Fibroblast of pulmonary artery (primary cell): ENCODE measurements at regions not wholly inside any gene's neighbourhood (a gene's known extent, or its start where the extent isn't known, plus 50 kb on each side); places are given as distances from the start of the nearest gene placed in this dataset.

Source experiments
- DNase-seq: peaks from one replicate; pipeline ENCODE4 v3.0.0-alpha.2; 2010; ENCODE audit warnings: low read depth
- H3K4me3 ChIP-seq: replicated peaks from 2 replicates; pipeline ENCODE4 v1.5.1; 2011; ENCODE audit warnings: low read depth, mild to moderate bottlenecking, control low read depth, low read length, moderate library complexity
- TF ChIP-seq, protein P1 (sequence below): IDR thresholded peaks from 2 replicates; pipeline ENCODE4 v1.5.1; 2011; ENCODE audit warnings: mild to moderate bottlenecking, control low read depth, low read length, inconsistent platforms; ENCODE audit errors: missing control alignments

DNA sequence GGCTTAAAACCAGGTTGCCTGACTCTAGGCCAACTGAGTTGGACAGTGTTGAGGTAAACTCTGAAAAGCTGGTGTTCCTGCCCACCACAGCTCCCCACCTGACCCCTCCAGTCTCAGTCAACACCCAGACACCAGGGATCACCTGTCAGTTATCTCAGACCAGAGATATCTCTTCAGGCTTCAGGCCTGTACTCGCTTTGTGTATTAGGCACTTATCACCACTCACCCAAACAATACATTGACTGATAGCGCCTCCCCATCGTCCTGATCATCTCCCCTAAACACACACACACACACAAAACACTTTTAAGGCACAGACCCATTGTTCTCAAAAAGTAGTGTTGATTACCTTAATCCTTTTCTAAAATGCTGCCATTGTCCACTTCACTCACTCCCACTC lies 111.5 kb downstream of the PLCE1 start:
- H3K4me3 ChIP-seq = no peak overlapping the region
- DNase-seq = no peak
- TF ChIP-seq, protein P1, sequence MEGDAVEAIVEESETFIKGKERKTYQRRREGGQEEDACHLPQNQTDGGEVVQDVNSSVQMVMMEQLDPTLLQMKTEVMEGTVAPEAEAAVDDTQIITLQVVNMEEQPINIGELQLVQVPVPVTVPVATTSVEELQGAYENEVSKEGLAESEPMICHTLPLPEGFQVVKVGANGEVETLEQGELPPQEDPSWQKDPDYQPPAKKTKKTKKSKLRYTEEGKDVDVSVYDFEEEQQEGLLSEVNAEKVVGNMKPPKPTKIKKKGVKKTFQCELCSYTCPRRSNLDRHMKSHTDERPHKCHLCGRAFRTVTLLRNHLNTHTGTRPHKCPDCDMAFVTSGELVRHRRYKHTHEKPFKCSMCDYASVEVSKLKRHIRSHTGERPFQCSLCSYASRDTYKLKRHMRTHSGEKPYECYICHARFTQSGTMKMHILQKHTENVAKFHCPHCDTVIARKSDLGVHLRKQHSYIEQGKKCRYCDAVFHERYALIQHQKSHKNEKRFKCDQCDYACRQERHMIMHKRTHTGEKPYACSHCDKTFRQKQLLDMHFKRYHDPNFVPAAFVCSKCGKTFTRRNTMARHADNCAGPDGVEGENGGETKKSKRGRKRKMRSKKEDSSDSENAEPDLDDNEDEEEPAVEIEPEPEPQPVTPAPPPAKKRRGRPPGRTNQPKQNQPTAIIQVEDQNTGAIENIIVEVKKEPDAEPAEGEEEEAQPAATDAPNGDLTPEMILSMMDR = no peak

DNA sequence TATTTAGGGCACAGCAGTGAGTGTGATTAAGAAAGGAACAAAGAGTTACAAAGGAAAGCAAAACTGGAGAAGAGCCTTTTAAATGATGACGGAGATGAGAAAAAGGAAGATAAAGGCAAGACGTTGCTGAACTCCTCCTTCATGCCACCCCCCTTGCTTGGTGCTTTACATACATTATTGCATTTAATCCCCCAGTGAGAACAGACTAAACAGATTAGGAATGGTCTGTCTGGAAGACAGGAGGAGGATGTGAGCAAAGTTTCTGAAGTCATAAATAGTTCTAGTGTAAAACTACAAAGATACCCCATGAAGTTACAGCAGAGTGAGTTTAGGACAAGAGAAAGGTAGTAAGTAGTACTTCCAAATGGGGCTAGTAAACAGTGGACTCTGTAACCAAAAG lies 113.5 kb downstream of the PLCE1 start:
- TF ChIP-seq, protein P1 = no peak
- no peak overlapping the region for H3K4me3 ChIP-seq
- no peak for DNase-seq

DNA sequence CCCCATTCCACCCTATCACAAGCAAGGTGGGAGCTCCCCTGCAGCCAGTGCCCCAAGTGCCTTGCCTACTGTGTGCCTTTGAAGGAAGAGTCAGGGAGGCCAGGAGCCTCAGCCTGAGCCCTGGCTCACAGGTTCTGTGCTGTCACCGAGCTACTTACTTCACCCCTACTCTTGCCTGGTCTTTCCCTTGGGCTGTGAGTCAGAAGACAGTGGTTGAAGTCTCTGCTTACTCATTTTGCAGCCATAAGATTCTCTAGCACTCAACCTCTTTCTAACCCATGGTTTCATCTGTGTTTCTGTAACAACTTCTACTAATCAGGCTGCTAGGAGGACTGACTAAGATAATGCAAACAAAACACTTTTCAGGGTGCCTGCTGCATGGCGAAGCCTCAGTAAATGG lies 114.5 kb downstream of the PLCE1 start:
- DNase-seq = peak; percentile 35
- H3K4me3 ChIP-seq = no peak overlapping the region
- TF ChIP-seq, protein P1 = no peak

DNA sequence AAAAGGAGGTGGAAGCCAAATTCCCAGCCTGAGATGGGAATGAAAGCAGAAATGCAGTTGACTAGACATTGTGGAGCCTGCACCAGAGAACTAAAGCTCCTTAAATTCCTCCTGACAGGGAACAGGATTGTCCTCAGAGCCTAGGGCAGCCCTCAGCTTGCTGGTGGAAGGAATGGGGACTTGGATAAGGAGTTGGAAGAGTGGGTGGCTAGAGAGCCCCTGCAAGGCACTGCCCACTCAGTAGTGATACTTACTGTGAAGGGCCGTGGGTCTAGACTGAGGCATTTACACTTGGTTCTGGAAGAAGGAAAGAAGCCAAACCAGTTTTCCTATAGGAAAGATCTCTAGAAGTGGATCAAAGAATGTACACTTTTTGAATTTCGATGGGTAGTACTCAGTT lies 117.6 kb downstream of the PLCE1 start:
- no peak overlapping the region for H3K4me3 ChIP-seq
- TF ChIP-seq, protein P1 = no peak
- no peak for DNase-seq

DNA sequence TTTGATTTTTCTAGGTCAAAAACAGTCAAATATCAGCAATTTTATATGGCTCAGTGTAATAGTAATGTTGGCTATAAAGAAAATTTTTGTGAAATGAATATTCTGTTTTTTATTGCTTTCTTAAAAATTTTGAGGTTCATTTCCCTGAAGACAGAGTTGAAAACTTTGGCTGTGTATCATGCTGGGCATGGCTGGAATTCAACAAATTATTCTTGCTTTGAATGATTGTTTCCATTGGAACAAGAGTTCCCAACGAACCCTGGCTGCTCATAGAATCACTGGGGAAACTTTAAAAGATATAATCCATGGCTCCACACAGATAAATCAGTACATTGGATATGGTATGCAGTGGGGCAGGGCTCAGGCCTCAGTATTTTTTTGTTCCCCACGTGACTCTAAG lies 118.6 kb downstream of the PLCE1 start:
- TF ChIP-seq, protein P1 = no peak
- H3K4me3 ChIP-seq = no peak overlapping the region
- DNase-seq = no peak

DNA sequence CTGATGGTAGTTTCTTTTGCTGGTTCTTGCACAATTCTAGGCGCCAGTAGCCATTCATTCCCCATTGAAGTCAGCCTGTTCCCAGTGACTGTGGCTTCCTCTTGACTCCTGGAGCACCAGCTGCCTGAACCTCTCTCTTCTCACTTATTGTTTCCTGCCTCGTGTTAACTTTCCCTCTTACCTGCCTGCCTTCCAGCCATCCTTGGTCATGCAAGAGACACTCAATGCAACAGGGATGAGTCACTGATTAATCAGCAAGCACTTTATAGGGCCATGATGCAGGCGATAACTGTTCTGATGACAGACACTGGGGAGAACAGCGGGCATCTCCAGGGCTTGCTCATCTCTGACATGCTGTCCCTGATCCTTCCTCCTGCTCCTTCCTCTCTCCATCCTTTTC lies 122.0 kb downstream of the PLCE1 start:
- TF ChIP-seq, protein P1 = no peak
- DNase-seq = no peak
- H3K4me3 ChIP-seq = no peak overlapping the region

DNA sequence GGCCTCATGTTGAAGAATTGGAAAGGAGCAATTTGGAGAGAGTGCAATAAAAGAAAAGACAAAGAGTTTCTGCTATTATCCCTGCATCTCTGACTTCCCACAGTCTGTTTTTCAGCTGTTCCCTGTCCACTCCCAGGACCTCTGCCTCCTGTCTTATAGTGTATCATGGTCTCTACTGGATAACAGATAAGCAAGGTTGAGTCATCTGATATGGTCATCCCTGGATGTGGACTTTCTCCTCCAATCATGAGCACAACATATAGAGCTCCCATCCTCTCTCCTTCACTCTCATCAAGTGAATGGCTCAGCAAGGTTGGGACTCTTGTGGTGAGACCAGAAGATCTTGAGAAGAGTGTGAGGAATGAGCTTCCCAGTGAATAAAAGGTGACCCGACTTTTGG lies 123.1 kb downstream of the PLCE1 start:
- H3K4me3 ChIP-seq = no peak overlapping the region
- TF ChIP-seq, protein P1 = no peak
- DNase-seq = no peak
